AG09309 (cell line): ENCODE measurements at regions not wholly inside any gene's neighbourhood (a gene's known extent, or its start where the extent isn't known, plus 50 kb on each side); places are given as distances from the start of the nearest gene placed in this dataset.
"Not testable (repeated sequence)": the region's sequence is repeated elsewhere in the genome, so short reads cannot be mapped to it uniquely, and the experiment has no call there.

ENCODE experiments used
- DNase-seq: peaks from one replicate; pipeline ENCODE4 v3.0.0-alpha.2; 2010; ENCODE audit warnings: low read depth
- H3K4me3 ChIP-seq: 2 replicates; pipeline ENCODE4 v1.5.1; 2011; ENCODE audit warnings: mild to moderate bottlenecking, low read depth, low read length, moderate library complexity; ENCODE audit not compliant: control insufficient read depth
- CTCF ChIP-seq: IDR thresholded peaks from 2 replicates; pipeline ENCODE4 v1.5.1; 2011; ENCODE audit warnings: mild to moderate bottlenecking, low read depth, low read length, inconsistent platforms; ENCODE audit not compliant: insufficient read depth, control insufficient read depth; ENCODE audit errors: missing control alignments

GRCh38 chr20:48437146-48437545 is 390.7 kb downstream of the PREX1 start:
- no peak for TF ChIP-seq CTCF
- no peak for DNase-seq
- no peak overlapping the region for H3K4me3 ChIP-seq

GRCh38 chr20:48436609-48437008 is 391.2 kb downstream of the PREX1 start:
- H3K4me3 ChIP-seq, DNase-seq: not testable (repeated sequence)

- TF ChIP-seq CTCF = no peak
- H3K4me3 ChIP-seq = no peak overlapping the region
- no peak for DNase-seq
Measured at GRCh38 chr20:48433178-48433577, 394.6 kb downstream of the PREX1 start.

- no peak overlapping the region for H3K4me3 ChIP-seq
- no peak for DNase-seq
- TF ChIP-seq CTCF = no peak
Measured at GRCh38 chr20:48432494-48432832, 395.3 kb downstream of the PREX1 start.

- DNase-seq = no peak
- no peak overlapping the region for H3K4me3 ChIP-seq
- TF ChIP-seq CTCF = no peak
Measured at GRCh38 chr20:48431653-48432493, 395.9 kb downstream of the PREX1 start.

- TF ChIP-seq CTCF = no peak
- no peak overlapping the region for H3K4me3 ChIP-seq
- DNase-seq = no peak
Measured at GRCh38 chr20:48426630-48427029, 401.2 kb downstream of the PREX1 start.

GRCh38 chr20:48425817-48426612 is 401.8 kb downstream of the PREX1 start:
- H3K4me3 ChIP-seq = no peak overlapping the region
- no peak for TF ChIP-seq CTCF
- no peak for DNase-seq
